HG02642 (cell line): ENCODE measurements at regions not wholly inside any gene's neighbourhood (a gene's known extent, or its start where the extent isn't known, plus 50 kb on each side); places are given as distances from the start of the nearest gene placed in this dataset.
"Not testable (repeated sequence)": the region's sequence is repeated elsewhere in the genome, so short reads cannot be mapped to it uniquely, and the experiment has no call there.

ENCODE experiments used
- ATAC-seq: cut with Tn5 transposase; IDR thresholded peaks from one replicate; pipeline ENCODE4 v1.9.1; 2021; ENCODE audit warnings: mild to moderate bottlenecking; ENCODE audit not compliant: unreplicated experiment, poor library complexity

GRCh38 chr1:121095014-121095413 lies 89.1 kb downstream of the FAM72B start:
- ATAC-seq = not testable (repeated sequence)

GRCh38 chr1:121097127-121097866 lies 86.8 kb downstream of the FAM72B start:
- peak; percentile 96 for ATAC-seq

GRCh38 chr1:121097867-121098215 lies 86.3 kb downstream of the FAM72B start:
- not testable (repeated sequence) for ATAC-seq

GRCh38 chr1:121109025-121109424 lies 75.1 kb downstream of the FAM72B start:
- ATAC-seq = not testable (repeated sequence)

GRCh38 chr1:121116522-121117297 lies 67.4 kb downstream of the FAM72B start:
- ATAC-seq = not testable (repeated sequence)

- not testable (repeated sequence) for ATAC-seq
Measured at GRCh38 chr1:121117298-121117611, 66.9 kb downstream of the FAM72B start.

GRCh38 chr1:121117622-121118479 lies 66.3 kb downstream of the FAM72B start:
- ATAC-seq = not testable (repeated sequence)
